SKM-1 treated with dmso at 0.1 percent for 144 hours (cell line): ENCODE measurements at regions not wholly inside any gene's neighbourhood (a gene's known extent, or its start where the extent isn't known, plus 50 kb on each side); places are given as distances from the start of the nearest gene placed in this dataset.
A peak's percentile ranks its signal among the peaks of the same experiment; 100 is the strongest.
"Not testable (repeated sequence)": the region's sequence is repeated elsewhere in the genome, so short reads cannot be mapped to it uniquely, and the experiment has no call there.

Experiments used
- DNase-seq: peaks from one replicate; lab custom pipeline; 2025; ENCODE audit not compliant: unreplicated experiment; lab: John Stamatoyannopoulos, UW

GRCh38 chr4:78660559-78660958 lies 109.0 kb downstream of the ANXA3 start:
- no peak for DNase-seq

GRCh38 chr4:78661086-78661690 lies 109.6 kb downstream of the ANXA3 start:
- no peak for DNase-seq

- DNase-seq = no peak
Observed at GRCh38 chr4:78661921-78662521, 110.5 kb downstream of the ANXA3 start.

GRCh38 chr4:78662658-78663057 lies 111.1 kb downstream of the ANXA3 start:
- DNase-seq = no peak

- DNase-seq = not testable (repeated sequence)
Observed at GRCh38 chr4:78664296-78664695, 111.9 kb upstream of the BMP2K start.

- DNase-seq = no peak
Observed at GRCh38 chr4:78665216-78665770, 110.9 kb upstream of the BMP2K start.

GRCh38 chr4:78666830-78667258 lies 109.3 kb upstream of the BMP2K start:
- DNase-seq = peak; percentile 68

GRCh38 chr4:78667325-78667724 lies 108.8 kb upstream of the BMP2K start:
- no peak for DNase-seq

GRCh38 chr4:78667764-78668163 lies 108.4 kb upstream of the BMP2K start:
- no peak for DNase-seq

GRCh38 chr4:78669453-78669852 lies 106.7 kb upstream of the BMP2K start:
- DNase-seq = no peak

- DNase-seq = no peak
Observed at GRCh38 chr4:78671903-78672815, 104.0 kb upstream of the BMP2K start.

- no peak for DNase-seq
Observed at GRCh38 chr4:78673337-78673736, 102.8 kb upstream of the BMP2K start.

GRCh38 chr4:78675325-78675724 lies 100.8 kb upstream of the BMP2K start:
- DNase-seq = no peak

- DNase-seq = no peak
Observed at GRCh38 chr4:78682070-78682469, 94.1 kb upstream of the BMP2K start.

- DNase-seq = no peak
Observed at GRCh38 chr4:78683352-78683751, 92.8 kb upstream of the BMP2K start.

- DNase-seq = no peak
Observed at GRCh38 chr4:78684325-78685079, 91.6 kb upstream of the BMP2K start.

- DNase-seq = no peak
Observed at GRCh38 chr4:78687818-78688217, 88.3 kb upstream of the BMP2K start.

- no peak for DNase-seq
Observed at GRCh38 chr4:78688366-78688765, 87.8 kb upstream of the BMP2K start.

- DNase-seq = no peak
Observed at GRCh38 chr4:78689261-78689660, 86.9 kb upstream of the BMP2K start.

GRCh38 chr4:78689700-78690323 lies 86.3 kb upstream of the BMP2K start:
- DNase-seq = no peak
